ENCODE measurements at regions not wholly inside any gene's neighbourhood (a gene's known extent, or its start where the extent isn't known, plus 50 kb on each side); places are given as distances from the start of the nearest gene placed in this dataset.

GRCh38 chr1:208858738-208859137 is 614.6 kb upstream of the PLXNA2 start:
- ChIA-PET POLR2A (no interaction called here), CTCF (no interaction called here)
- H3K27ac Mint-ChIP-seq (ENCODE audit: unreplicated experiment): no peak overlapping the region
- TF ChIP-seq CTCF (IDR thresholded peaks at IDR 0.05; ENCODE audit: insufficient read depth in 1 of 2, low read depth in 1 of 2, low read length in 1 of 2, severe bottlenecking in 1 of 2, unreplicated experiment in 1 of 2): no peak
- H3K4me3 Mint-ChIP-seq (ENCODE audit: unreplicated experiment): no peak overlapping the region
- DNase-seq: no peak
- no peaks in the 10 kb centered on the region for H3K36me3 Mint-ChIP-seq (ENCODE audit: insufficient read depth, unreplicated experiment)
- Histone ChIP-seq H3K36me3 (ENCODE audit: control insufficient read depth, insufficient read depth, low read length) (no peaks in the 10 kb centered on the region), H3K4me3 (ENCODE audit: low read depth, low read length) (no peak overlapping the region), H3K4me1 (no peaks in the 10 kb centered on the region), H3K9me3 (no peaks in the 10 kb centered on the region), H3K27me3 (replicated peaks; ENCODE audit: control insufficient read depth, insufficient read depth, low read length) (no peaks in the 10 kb centered on the region)
- H3K4me1 Mint-ChIP-seq (ENCODE audit: low read depth, unreplicated experiment): no peaks in the 10 kb centered on the region
- H3K27me3 Mint-ChIP-seq (ENCODE audit: insufficient read depth, unreplicated experiment): peaks cover 10% of the 10 kb centered on the region
- intact Hi-C loops (cut with micrococcal nuclease; ENCODE audit: unreplicated experiment): no loop called here
- H3K9me3 Mint-ChIP-seq (ENCODE audit: unreplicated experiment): no peaks in the 10 kb centered on the region
- no TSS peak for BruUV-seq (replicated peaks)

GRCh38 chr1:208864366-208864965 is 620.3 kb upstream of the PLXNA2 start:
- Mint-ChIP-seq H3K27me3 (ENCODE audit: insufficient read depth, unreplicated experiment) (peaks cover 17% of the 10 kb centered on the region), H3K4me3 (ENCODE audit: unreplicated experiment) (no peak overlapping the region), H3K9me3 (ENCODE audit: unreplicated experiment) (no peaks in the 10 kb centered on the region), H3K27ac (ENCODE audit: unreplicated experiment) (no peak overlapping the region), H3K36me3 (ENCODE audit: insufficient read depth, unreplicated experiment) (no peaks in the 10 kb centered on the region), H3K4me1 (ENCODE audit: low read depth, unreplicated experiment) (no peaks in the 10 kb centered on the region)
- TF ChIP-seq CTCF (IDR thresholded peaks at IDR 0.05; ENCODE audit: insufficient read depth in 1 of 2, low read depth in 1 of 2, low read length in 1 of 2, severe bottlenecking in 1 of 2, unreplicated experiment in 1 of 2): no peak
- no TSS peak for BruUV-seq (replicated peaks)
- no peak for DNase-seq
- ChIA-PET CTCF (no interaction called here), POLR2A (no interaction called here)
- Histone ChIP-seq H3K36me3 (ENCODE audit: control insufficient read depth, insufficient read depth, low read length) (no peaks in the 10 kb centered on the region), H3K4me3 (ENCODE audit: low read depth, low read length) (no peak overlapping the region), H3K9me3 (no peaks in the 10 kb centered on the region), H3K4me1 (no peaks in the 10 kb centered on the region), H3K27me3 (replicated peaks; ENCODE audit: control insufficient read depth, insufficient read depth, low read length) (no peaks in the 10 kb centered on the region)
- intact Hi-C loops (cut with micrococcal nuclease; ENCODE audit: unreplicated experiment): no loop called here

GRCh38 chr1:208866386-208866955 is 622.3 kb upstream of the PLXNA2 start:
- H3K4me3 ChIP-seq (ENCODE audit: low read depth, low read length): no peak overlapping the region
- no peaks in the 10 kb centered on the region for H3K9me3 ChIP-seq
- no peak overlapping the region for H3K27ac Mint-ChIP-seq (ENCODE audit: unreplicated experiment)
- peaks cover 17% of the 10 kb centered on the region for H3K27me3 Mint-ChIP-seq (ENCODE audit: insufficient read depth, unreplicated experiment)
- no peaks in the 10 kb centered on the region for H3K36me3 ChIP-seq (ENCODE audit: control insufficient read depth, insufficient read depth, low read length)
- H3K4me1 Mint-ChIP-seq (ENCODE audit: low read depth, unreplicated experiment): no peaks in the 10 kb centered on the region
- no peaks in the 10 kb centered on the region for H3K27me3 ChIP-seq (replicated peaks; ENCODE audit: control insufficient read depth, insufficient read depth, low read length)
- H3K4me1 ChIP-seq: no peaks in the 10 kb centered on the region
- H3K36me3 Mint-ChIP-seq (ENCODE audit: insufficient read depth, unreplicated experiment): no peaks in the 10 kb centered on the region
- no peak for TF ChIP-seq CTCF (IDR thresholded peaks at IDR 0.05; ENCODE audit: insufficient read depth in 1 of 2, low read depth in 1 of 2, low read length in 1 of 2, severe bottlenecking in 1 of 2, unreplicated experiment in 1 of 2)
- DNase-seq: no peak
- ChIA-PET POLR2A (no interaction called here), CTCF (no interaction called here)
- BruUV-seq (replicated peaks): no TSS peak
- no peaks in the 10 kb centered on the region for H3K9me3 Mint-ChIP-seq (ENCODE audit: unreplicated experiment)
- no peak overlapping the region for H3K4me3 Mint-ChIP-seq (ENCODE audit: unreplicated experiment)
- intact Hi-C loops (cut with micrococcal nuclease; ENCODE audit: unreplicated experiment): no loop called here

Data from Caco-2 (cell line).